ENCODE measurements at regions not wholly inside any gene's neighbourhood (a gene's known extent, or its start where the extent isn't known, plus 50 kb on each side); places are given as distances from the start of the nearest gene placed in this dataset.

DNA sequence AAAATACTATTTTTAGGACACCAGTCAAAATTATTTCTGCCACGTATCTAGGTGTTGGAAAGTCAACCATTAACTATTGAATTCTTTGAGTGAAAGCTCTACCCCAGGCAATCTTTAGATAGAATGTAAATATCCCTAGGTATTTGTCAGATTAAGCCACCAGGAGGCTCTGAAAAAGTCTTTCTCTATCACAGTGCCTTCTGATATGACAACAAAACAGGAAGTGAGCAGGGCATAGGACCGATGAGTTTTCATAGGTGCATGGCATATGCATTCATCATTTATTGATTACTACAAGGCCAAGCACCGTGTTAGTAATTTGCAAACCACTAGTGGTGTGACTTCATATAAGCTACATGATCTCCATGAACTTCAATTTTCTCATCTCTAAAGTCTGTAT, 333.6 kb upstream of the F9 start:
- H3K4me3 ChIP-seq (ENCODE audit: extremely low read depth in 1 of 4, insufficient read depth in 2 of 4, low read depth in 3 of 4, low read length in 4 of 4): no peak overlapping the region
- H3K18ac ChIP-seq (ENCODE audit: extremely low read depth, low read length): no peak overlapping the region
- no peak overlapping the region for H2AK5ac ChIP-seq (ENCODE audit: low read depth, low read length)
- H3K56ac ChIP-seq (replicated peaks; ENCODE audit: insufficient read length, low read depth, low read length): no peak overlapping the region
- no peak overlapping the region for H3K4me2 ChIP-seq (ENCODE audit: insufficient read depth in 1 of 2, low read depth in 2 of 2, low read length in 2 of 2)
- H3K4ac ChIP-seq (replicated peaks; ENCODE audit: insufficient read length, low read depth, low read length): no peak overlapping the region
- H3K14ac ChIP-seq (ENCODE audit: insufficient read length): no peak overlapping the region
- H4K91ac ChIP-seq (replicated peaks; ENCODE audit: insufficient read length, low read length): no peak overlapping the region
- H3K27ac ChIP-seq (ENCODE audit: low read depth, low read length): no peak overlapping the region
- no peak for DNase-seq (ENCODE audit: low read depth in 1 of 2, low spot score in 2 of 2)
- no peaks in the 10 kb centered on the region for H3K36me3 ChIP-seq (ENCODE audit: control insufficient read depth in 2 of 4, insufficient read depth in 4 of 4, low read length in 3 of 4)
- 0 out of 2 replicates have a peak, but pooled peaks cover 2% of the 10 kb centered on the region for H3K23me2 ChIP-seq (ENCODE audit: low read depth, low read length)
- peaks cover 25 to 78% (median 62%) of the 10 kb centered on the region in 4 experiments for H3K27me3 ChIP-seq (replicated peaks in 1 of 4; ENCODE audit: control insufficient read depth in 3 of 4, extremely low read depth in 1 of 4, insufficient read depth in 3 of 4, low read length in 3 of 4)
- H2AFZ ChIP-seq (ENCODE audit: low read length): no peak overlapping the region
- FAIRE-seq: no peak
- no peak overlapping the region for H2BK5ac ChIP-seq (ENCODE audit: low read depth, low read length)
- H3K79me1 ChIP-seq (ENCODE audit: low read depth, low read length): no peaks in the 10 kb centered on the region
- H3K4me1 ChIP-seq (replicated peaks in 1 of 4; ENCODE audit: control insufficient read depth in 3 of 4, insufficient read depth in 4 of 4, low read length in 3 of 4): peaks cover 0 to 4% (median under 1%) of the 10 kb centered on the region in 4 experiments; a peak in 2 of 7 replicates
- H3K9ac ChIP-seq (replicated peaks in 1 of 4; ENCODE audit: extremely low read depth in 1 of 4, low read depth in 3 of 4, low read length in 3 of 4): no peak overlapping the region
- ChIA-PET POLR2A (ENCODE audit: partially characterized antibody) (interaction anchor here (1.0 kb wide), 1 partner anchor 15 kb away, joined by 4 read pairs; no protein-coding TSS in a partner anchor), CTCF (ENCODE audit: partially characterized antibody) (interaction anchor here (0.8 kb wide), 1 partner anchor 70 kb away, joined by 3 read pairs; no protein-coding TSS in a partner anchor)
- no peak overlapping the region for H3K23ac ChIP-seq (ENCODE audit: insufficient read length)
- no peak overlapping the region for H2BK12ac ChIP-seq (ENCODE audit: low read depth, low read length)
- H3K9me3 ChIP-seq (ENCODE audit: insufficient read depth in 2 of 2, low read depth in 1 of 2, low read length in 1 of 2): no peaks in the 10 kb centered on the region
- TF ChIP-seq SRF (IDR thresholded peaks at IDR 0.05; ENCODE audit: low read depth, low read length) (no peak), CEBPB (IDR thresholded peaks at IDR 0.05; ENCODE audit: low read depth, low read length) (no peak), EGR1 (IDR thresholded peaks at IDR 0.05; ENCODE audit: borderline replicate concordance, low read depth, low read length) (no peak), RFX5 (IDR thresholded peaks at IDR 0.05; ENCODE audit: borderline replicate concordance, low read depth, low read length) (no peak), SP4 (IDR thresholded peaks at IDR 0.05; ENCODE audit: low read length) (no peak), BACH1 (IDR thresholded peaks at IDR 0.05; ENCODE audit: low read length) (no peak), PHF8 (conservative IDR thresholded peaks at IDR 0.05; ENCODE audit: low read depth, low read length) (no peak), FOSL1 (IDR thresholded peaks at IDR 0.05; ENCODE audit: insufficient read depth, low read depth, low read length) (no peak), SIX5 (IDR thresholded peaks at IDR 0.05; ENCODE audit: low read depth, low read length) (no peak), ZNF274 (IDR thresholded peaks at IDR 0.05; ENCODE audit: borderline replicate concordance, extremely low read depth, low read length) (no peak), RAD21 (IDR thresholded peaks at IDR 0.05 in 1 of 2, conservative IDR thresholded peaks at IDR 0.05 in 1 of 2; ENCODE audit: low read depth in 2 of 2, low read length in 2 of 2) (no peak), ATF3 (IDR thresholded peaks at IDR 0.05; ENCODE audit: insufficient read depth, low read depth, low read length) (no peak), TAF1 (IDR thresholded peaks at IDR 0.05; ENCODE audit: low read depth, low read length) (no peak)
- no peaks in the 10 kb centered on the region for H3K79me2 ChIP-seq (ENCODE audit: control insufficient read depth in 1 of 2, insufficient read depth in 2 of 2, low read length in 2 of 2)
- H2BK15ac ChIP-seq (ENCODE audit: low read length): no peak overlapping the region
- H4K5ac ChIP-seq (ENCODE audit: insufficient read length, low read depth, low read length): no peak overlapping the region
- H4K20me1 ChIP-seq (replicated peaks in 1 of 2; ENCODE audit: control insufficient read depth in 1 of 2, insufficient read depth in 2 of 2, low read length in 2 of 2): peaks cover 0 to 8% of the 10 kb centered on the region in 2 experiments
- 90% methylated on average over 3 of the region's 3 CpGs; no CpG with 5 or more reads in 1 of the 2 experiments for whole genome bisulfite sequencing, 2 experiments (ENCODE audit: extremely low coverage in 1 of 2, insufficient coverage in 1 of 2, insufficient read length in 1 of 2, insufficient replicate concordance in 2 of 2, low coverage in 1 of 2, low lambda C conversion rate in 2 of 2, missing lambda C conversion rate in 1 of 2)
- H4K8ac ChIP-seq (ENCODE audit: extremely low read depth, insufficient read depth, low read length): no peak overlapping the region
- H2BK120ac ChIP-seq (replicated peaks; ENCODE audit: low read depth, low read length): no peak overlapping the region
- no peak overlapping the region for H2BK20ac ChIP-seq (ENCODE audit: low read length)
